Nephron (organoid): ENCODE measurements at regions not wholly inside any gene's neighbourhood (a gene's known extent, or its start where the extent isn't known, plus 50 kb on each side); places are given as distances from the start of the nearest gene placed in this dataset.

Experiments
- H3K27ac Mint-ChIP-seq, 3 experiments: 2 replicates each; pipeline ENCODE4 v1.8.0; 2020; ENCODE audit warnings: mixed read lengths in 3 of 3, mild to moderate bottlenecking in 2 of 3, moderate library complexity in 1 of 3
- H3K27me3 Mint-ChIP-seq: 2 replicates; pipeline ENCODE4 v1.8.0; 2021; ENCODE audit warnings: low read depth, mild to moderate bottlenecking, moderate library complexity, mixed read lengths
- H3K36me3 Mint-ChIP-seq: 2 replicates; pipeline ENCODE4 v1.8.0; 2020; ENCODE audit warnings: low read depth, mixed read lengths
- H3K4me1 Mint-ChIP-seq: 2 replicates; pipeline ENCODE4 v1.8.0; 2020; ENCODE audit warnings: mixed read lengths
- H3K4me3 Mint-ChIP-seq, 3 experiments: 2 replicates each; pipeline ENCODE4 v1.8.0; 2020; ENCODE audit warnings: mild to moderate bottlenecking in 3 of 3, mixed read lengths in 3 of 3, moderate library complexity in 2 of 3
- H3K9me3 Mint-ChIP-seq: 2 replicates; pipeline ENCODE4 v1.8.0; 2020; ENCODE audit warnings: mixed read lengths
- CTCF ChIP-seq, 3 experiments: fragments of 200-600 bp; sonication (generic); IDR thresholded peaks; one replicate each; pipeline ENCODE4 v1.5.0; 2021; ENCODE audit warnings: antibody characterized with exemption in 3 of 3; ENCODE audit not compliant: unreplicated experiment in 3 of 3

- no peak overlapping the region for H3K4me3 Mint-ChIP-seq
- H3K27ac Mint-ChIP-seq, result no peak overlapping the region
- no peaks in the 10 kb centered on the region for H3K36me3 Mint-ChIP-seq
- H3K9me3 Mint-ChIP-seq, result no peaks in the 10 kb centered on the region
- no peak for TF ChIP-seq CTCF (IDR thresholded peaks at IDR 0.05; ENCODE audit: unreplicated experiment in 3 of 3)
- peaks cover 16% of the 10 kb centered on the region for H3K27me3 Mint-ChIP-seq
- no peaks in the 10 kb centered on the region for H3K4me1 Mint-ChIP-seq
Observed at GRCh38 chr20:21653628-21654027, 51.8 kb upstream of the PAX1 start.

- no peak for TF ChIP-seq CTCF (IDR thresholded peaks at IDR 0.05; ENCODE audit: unreplicated experiment in 3 of 3)
- peaks cover 18% of the 10 kb centered on the region for H3K27me3 Mint-ChIP-seq
- no peak overlapping the region for H3K4me3 Mint-ChIP-seq
- no peaks in the 10 kb centered on the region for H3K4me1 Mint-ChIP-seq
- no peak overlapping the region for H3K27ac Mint-ChIP-seq
- H3K36me3 Mint-ChIP-seq, result no peaks in the 10 kb centered on the region
- peaks cover 7% of the 10 kb centered on the region for H3K9me3 Mint-ChIP-seq
Observed at GRCh38 chr20:21643417-21643816, 62.0 kb upstream of the PAX1 start.

- Mint-ChIP-seq H3K27me3 (peaks cover 27% of the 10 kb centered on the region), H3K9me3 (peaks cover 4% of the 10 kb centered on the region), H3K4me3 (no peak overlapping the region), H3K36me3 (no peaks in the 10 kb centered on the region), H3K27ac (no peak overlapping the region), H3K4me1 (no peaks in the 10 kb centered on the region)
- TF ChIP-seq CTCF (IDR thresholded peaks at IDR 0.05; ENCODE audit: unreplicated experiment in 3 of 3), result peak in 2 of 3 experiments; percentile 22 to 33
Observed at GRCh38 chr20:21640556-21640955, 64.9 kb upstream of the PAX1 start.

- TF ChIP-seq CTCF (IDR thresholded peaks at IDR 0.05; ENCODE audit: unreplicated experiment in 3 of 3), result no peak
- Mint-ChIP-seq H3K36me3 (no peaks in the 10 kb centered on the region), H3K27me3 (peaks cover 21% of the 10 kb centered on the region), H3K27ac (no peak overlapping the region), H3K4me3 (no peak overlapping the region), H3K9me3 (no peaks in the 10 kb centered on the region), H3K4me1 (no peaks in the 10 kb centered on the region)
Observed at GRCh38 chr20:21633829-21634228, 71.6 kb upstream of the PAX1 start.

GRCh38 chr20:21632735-21633053 is 72.8 kb upstream of the PAX1 start:
- H3K9me3 Mint-ChIP-seq, result no peaks in the 10 kb centered on the region
- H3K36me3 Mint-ChIP-seq, result no peaks in the 10 kb centered on the region
- H3K4me1 Mint-ChIP-seq, result no peaks in the 10 kb centered on the region
- no peak for TF ChIP-seq CTCF (IDR thresholded peaks at IDR 0.05; ENCODE audit: unreplicated experiment in 3 of 3)
- peaks cover 30% of the 10 kb centered on the region for H3K27me3 Mint-ChIP-seq
- no peak overlapping the region for H3K4me3 Mint-ChIP-seq
- H3K27ac Mint-ChIP-seq, result no peak overlapping the region

GRCh38 chr20:21632031-21632734 is 73.3 kb upstream of the PAX1 start:
- Mint-ChIP-seq H3K4me1 (no peaks in the 10 kb centered on the region), H3K27me3 (peaks cover 31% of the 10 kb centered on the region), H3K9me3 (no peaks in the 10 kb centered on the region), H3K4me3 (no peak overlapping the region), H3K36me3 (no peaks in the 10 kb centered on the region), H3K27ac (no peak overlapping the region)
- TF ChIP-seq CTCF (IDR thresholded peaks at IDR 0.05; ENCODE audit: unreplicated experiment in 3 of 3), result no peak
